ENCODE measurements at regions not wholly inside any gene's neighbourhood (a gene's known extent, or its start where the extent isn't known, plus 50 kb on each side); places are given as distances from the start of the nearest gene placed in this dataset.

DNA sequence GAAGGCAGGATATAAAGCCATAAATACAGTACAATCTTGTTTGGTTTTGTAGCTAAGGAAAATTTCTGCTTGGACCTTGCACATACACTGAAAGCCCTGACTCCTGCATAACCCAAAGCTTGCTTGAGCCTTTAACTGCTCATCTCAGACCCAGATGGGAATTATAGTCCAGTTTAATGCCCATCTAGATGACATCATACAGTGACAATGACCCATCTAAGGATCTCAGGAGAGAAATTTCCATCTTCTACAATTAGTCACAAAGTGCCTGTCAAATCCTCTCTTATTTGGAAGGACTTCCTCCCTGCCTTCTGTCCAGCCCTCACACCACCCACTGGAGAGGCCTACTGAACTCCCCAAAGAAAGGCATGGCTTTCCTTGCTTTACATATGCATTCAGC, 69.3 kb downstream of the BTBD3 start:
- no peak for TF ChIP-seq FOXK1 (CRISPR knock-in tag; IDR thresholded peaks at IDR 0.05; ENCODE audit: borderline replicate concordance)
- TF ChIP-seq, protein P1, sequence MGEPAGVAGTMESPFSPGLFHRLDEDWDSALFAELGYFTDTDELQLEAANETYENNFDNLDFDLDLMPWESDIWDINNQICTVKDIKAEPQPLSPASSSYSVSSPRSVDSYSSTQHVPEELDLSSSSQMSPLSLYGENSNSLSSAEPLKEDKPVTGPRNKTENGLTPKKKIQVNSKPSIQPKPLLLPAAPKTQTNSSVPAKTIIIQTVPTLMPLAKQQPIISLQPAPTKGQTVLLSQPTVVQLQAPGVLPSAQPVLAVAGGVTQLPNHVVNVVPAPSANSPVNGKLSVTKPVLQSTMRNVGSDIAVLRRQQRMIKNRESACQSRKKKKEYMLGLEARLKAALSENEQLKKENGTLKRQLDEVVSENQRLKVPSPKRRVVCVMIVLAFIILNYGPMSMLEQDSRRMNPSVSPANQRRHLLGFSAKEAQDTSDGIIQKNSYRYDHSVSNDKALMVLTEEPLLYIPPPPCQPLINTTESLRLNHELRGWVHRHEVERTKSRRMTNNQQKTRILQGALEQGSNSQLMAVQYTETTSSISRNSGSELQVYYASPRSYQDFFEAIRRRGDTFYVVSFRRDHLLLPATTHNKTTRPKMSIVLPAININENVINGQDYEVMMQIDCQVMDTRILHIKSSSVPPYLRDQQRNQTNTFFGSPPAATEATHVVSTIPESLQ (CRISPR knock-in tag; IDR thresholded peaks at IDR 0.05), result no peak
- TF ChIP-seq, protein P2, sequence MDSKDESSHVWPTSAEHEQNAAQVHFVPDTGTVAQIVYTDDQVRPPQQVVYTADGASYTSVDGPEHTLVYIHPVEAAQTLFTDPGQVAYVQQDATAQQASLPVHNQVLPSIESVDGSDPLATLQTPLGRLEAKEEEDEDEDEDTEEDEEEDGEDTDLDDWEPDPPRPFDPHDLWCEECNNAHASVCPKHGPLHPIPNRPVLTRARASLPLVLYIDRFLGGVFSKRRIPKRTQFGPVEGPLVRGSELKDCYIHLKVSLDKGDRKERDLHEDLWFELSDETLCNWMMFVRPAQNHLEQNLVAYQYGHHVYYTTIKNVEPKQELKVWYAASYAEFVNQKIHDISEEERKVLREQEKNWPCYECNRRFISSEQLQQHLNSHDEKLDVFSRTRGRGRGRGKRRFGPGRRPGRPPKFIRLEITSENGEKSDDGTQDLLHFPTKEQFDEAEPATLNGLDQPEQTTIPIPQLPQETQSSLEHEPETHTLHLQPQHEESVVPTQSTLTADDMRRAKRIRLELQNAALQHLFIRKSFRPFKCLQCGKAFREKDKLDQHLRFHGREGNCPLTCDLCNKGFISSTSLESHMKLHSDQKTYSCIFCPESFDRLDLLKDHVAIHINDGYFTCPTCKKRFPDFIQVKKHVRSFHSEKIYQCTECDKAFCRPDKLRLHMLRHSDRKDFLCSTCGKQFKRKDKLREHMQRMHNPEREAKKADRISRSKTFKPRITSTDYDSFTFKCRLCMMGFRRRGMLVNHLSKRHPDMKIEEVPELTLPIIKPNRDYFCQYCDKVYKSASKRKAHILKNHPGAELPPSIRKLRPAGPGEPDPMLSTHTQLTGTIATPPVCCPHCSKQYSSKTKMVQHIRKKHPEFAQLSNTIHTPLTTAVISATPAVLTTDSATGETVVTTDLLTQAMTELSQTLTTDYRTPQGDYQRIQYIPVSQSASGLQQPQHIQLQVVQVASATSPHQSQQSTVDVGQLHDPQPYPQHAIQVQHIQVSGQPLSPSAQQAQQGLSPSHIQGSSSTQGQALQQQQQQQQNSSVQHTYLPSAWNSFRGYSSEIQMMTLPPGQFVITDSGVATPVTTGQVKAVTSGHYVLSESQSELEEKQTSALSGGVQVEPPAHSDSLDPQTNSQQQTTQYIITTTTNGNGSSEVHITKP (IDR thresholded peaks at IDR 0.05; ENCODE audit: partially characterized antibody), result no peak
- no peak for TF ChIP-seq POLR2A (conservative IDR thresholded peaks at IDR 0.05)
